ENCODE measurements at regions not wholly inside any gene's neighbourhood (a gene's known extent, or its start where the extent isn't known, plus 50 kb on each side); places are given as distances from the start of the nearest gene placed in this dataset.

GRCh38 chr3:35417080-35417479 lies 222.2 kb upstream of the ARPP21 start:
- no peak overlapping the region for H3K4me3 ChIP-seq (ENCODE audit: low read depth, low read length)
- TF ChIP-seq CTCF (conservative IDR thresholded peaks at IDR 0.05; ENCODE audit: low read depth, low read length), result no peak
- DNase-seq (ENCODE audit: low read depth), result no peak

GRCh38 chr3:35422101-35422500 lies 217.2 kb upstream of the ARPP21 start:
- no peak overlapping the region for H3K4me3 ChIP-seq (ENCODE audit: low read depth, low read length)
- peak; percentile 7 for DNase-seq (ENCODE audit: low read depth)
- no peak for TF ChIP-seq CTCF (conservative IDR thresholded peaks at IDR 0.05; ENCODE audit: low read depth, low read length)

- no peak for TF ChIP-seq CTCF (conservative IDR thresholded peaks at IDR 0.05; ENCODE audit: low read depth, low read length)
- H3K4me3 ChIP-seq (ENCODE audit: low read depth, low read length), result peak overlapping the region; percentile 7
- DNase-seq (ENCODE audit: low read depth), result peak; percentile 83
These were observed 216.3 kb upstream of the ARPP21 start for GRCh38 chr3:35422836-35423601.

- peak; percentile 23 for DNase-seq (ENCODE audit: low read depth)
- no peak for TF ChIP-seq CTCF (conservative IDR thresholded peaks at IDR 0.05; ENCODE audit: low read depth, low read length)
These were observed 212.9 kb upstream of the ARPP21 start for GRCh38 chr3:35426366-35426958.

GRCh38 chr3:35437381-35437780 lies 201.9 kb upstream of the ARPP21 start:
- no peak overlapping the region for H3K4me3 ChIP-seq (ENCODE audit: low read depth, low read length)
- no peak for TF ChIP-seq CTCF (conservative IDR thresholded peaks at IDR 0.05; ENCODE audit: low read depth, low read length)
- no peak for DNase-seq (ENCODE audit: low read depth)

More at GRCh38 chr3:35426366-35426958, 212.9 kb upstream of the ARPP21 start:
- no peak overlapping the region for H3K4me3 ChIP-seq (ENCODE audit: low read depth, low read length)

GRCh38 chr3:35438101-35438500 lies 201.2 kb upstream of the ARPP21 start:
- no peak for DNase-seq (ENCODE audit: low read depth)
- TF ChIP-seq CTCF (conservative IDR thresholded peaks at IDR 0.05; ENCODE audit: low read depth, low read length), result no peak
- no peak overlapping the region for H3K4me3 ChIP-seq (ENCODE audit: low read depth, low read length)

- no peak for TF ChIP-seq CTCF (conservative IDR thresholded peaks at IDR 0.05; ENCODE audit: low read depth, low read length)
- no peak for DNase-seq (ENCODE audit: low read depth)
- H3K4me3 ChIP-seq (ENCODE audit: low read depth, low read length), result no peak overlapping the region
These were observed 199.7 kb upstream of the ARPP21 start for GRCh38 chr3:35439663-35440062.

All from choroid plexus epithelial cell (primary cell).